HG02852 (cell line): ENCODE measurements at regions not wholly inside any gene's neighbourhood (a gene's known extent, or its start where the extent isn't known, plus 50 kb on each side); places are given as distances from the start of the nearest gene placed in this dataset.
"Not testable (repeated sequence)": the region's sequence is repeated elsewhere in the genome, so short reads cannot be mapped to it uniquely, and the experiment has no call there.

Experiments
- ATAC-seq: cut with Tn5 transposase; IDR thresholded peaks from one replicate; pipeline ENCODE4 v1.9.1; 2021; ENCODE audit warnings: mild to moderate bottlenecking, moderate library complexity; ENCODE audit not compliant: unreplicated experiment

DNA sequence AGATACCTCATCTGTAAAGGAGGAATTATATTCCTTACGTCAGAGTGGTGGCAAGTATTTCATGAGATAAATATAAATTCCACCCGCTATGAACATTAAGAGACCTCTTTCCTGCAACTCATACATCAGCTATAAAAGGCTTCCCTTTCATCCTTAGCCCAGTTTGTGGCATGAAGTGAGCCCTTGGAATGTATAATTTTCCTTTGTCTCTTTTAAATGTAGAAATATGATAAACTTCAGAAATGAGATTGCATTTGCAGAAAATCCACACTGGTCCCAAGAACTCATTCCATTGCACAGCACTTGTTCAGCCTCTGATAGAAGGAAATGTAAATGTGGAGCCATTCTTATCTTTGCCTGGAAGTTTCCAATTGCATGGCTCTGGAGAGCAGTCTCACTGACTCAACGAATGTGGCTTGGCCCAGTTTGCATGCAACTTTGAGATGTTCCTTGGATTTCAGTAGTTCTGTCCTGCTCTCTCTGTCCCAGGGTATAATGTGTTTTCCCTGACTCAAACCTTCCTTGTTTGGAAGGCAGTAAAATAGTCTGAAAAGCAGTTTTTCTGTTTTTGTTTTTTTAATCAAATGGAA is 746.4 kb downstream of the CDH11 start:
- no peak for ATAC-seq

DNA sequence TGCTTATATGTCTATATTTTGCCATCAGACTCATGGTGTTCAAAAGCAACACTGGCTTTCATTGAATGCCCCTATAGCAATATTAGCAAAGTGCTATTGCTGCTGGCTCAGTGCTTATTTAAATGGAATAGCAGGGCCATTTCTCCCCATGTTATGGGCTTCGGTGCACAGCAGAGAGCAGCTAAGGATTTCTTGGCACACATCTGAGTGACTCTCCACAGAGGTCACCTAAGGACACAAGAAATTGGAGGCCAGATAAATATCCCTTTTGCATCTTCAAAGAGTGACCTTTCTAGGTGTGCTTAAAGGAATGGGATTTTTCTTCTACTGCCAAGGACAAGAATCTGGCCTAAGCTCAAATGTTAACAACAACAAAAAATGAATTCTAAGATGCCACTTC is 751.8 kb downstream of the CDH11 start:
- ATAC-seq, result no peak

DNA sequence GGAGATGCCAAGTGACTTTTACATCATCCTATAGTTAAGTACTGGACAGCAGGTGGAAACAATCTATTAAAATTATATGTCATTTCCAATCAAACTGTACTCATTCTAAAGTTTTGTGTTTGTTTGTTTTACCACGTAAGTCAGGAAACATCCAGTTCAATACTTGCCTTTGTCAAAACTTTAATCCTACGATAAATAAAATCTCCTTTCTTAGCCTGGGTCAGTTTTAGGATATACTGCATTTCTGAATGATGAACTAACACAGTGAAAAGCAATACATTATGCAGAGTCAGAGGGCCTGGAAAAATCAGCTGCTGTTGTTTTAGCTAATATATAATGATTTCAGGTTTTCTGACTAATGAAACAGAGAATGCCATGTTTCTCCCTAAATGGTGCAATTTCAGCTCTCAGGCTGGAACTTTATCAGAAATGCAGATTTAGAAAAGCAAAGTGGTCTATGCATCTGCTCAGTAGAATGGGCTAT is 756.4 kb downstream of the CDH11 start:
- no peak for ATAC-seq

DNA sequence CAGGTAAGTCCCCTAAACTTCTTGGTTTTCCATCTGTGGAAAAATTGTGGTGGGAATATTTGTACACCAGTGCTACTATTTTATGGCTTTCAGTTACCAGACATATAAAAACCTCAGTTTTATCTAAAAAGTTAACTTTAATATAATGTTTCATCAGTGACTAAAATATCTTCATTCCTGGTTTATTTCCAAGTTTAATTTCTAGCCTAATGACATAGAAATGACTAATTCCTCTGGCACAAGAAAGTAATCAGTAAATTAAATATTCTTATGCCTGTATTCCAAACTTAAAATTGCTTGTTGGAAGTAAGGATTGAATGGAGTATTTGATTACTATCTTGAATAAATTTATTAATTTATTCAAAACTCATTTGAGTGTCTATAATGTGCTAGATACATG is 757.0 kb downstream of the CDH11 start:
- ATAC-seq, result no peak

DNA sequence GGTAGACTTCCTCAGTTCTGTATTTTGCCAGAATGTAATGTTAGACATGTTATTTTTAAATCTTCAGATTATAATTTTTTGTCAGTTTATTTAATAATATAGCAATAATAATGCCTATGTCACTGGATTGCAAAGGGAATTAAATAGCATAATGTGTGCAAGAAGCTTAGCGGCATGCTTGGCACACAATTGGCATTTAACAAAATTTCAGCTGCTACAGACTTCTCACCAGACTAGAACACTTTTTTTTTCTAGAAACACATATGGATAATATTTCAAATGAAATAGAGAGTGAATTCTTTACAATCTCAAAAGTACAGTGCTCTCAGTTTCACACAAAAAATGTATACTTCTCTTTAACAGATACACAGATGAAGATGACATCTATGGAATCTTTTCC is 757.4 kb downstream of the CDH11 start:
- ATAC-seq, result no peak

DNA sequence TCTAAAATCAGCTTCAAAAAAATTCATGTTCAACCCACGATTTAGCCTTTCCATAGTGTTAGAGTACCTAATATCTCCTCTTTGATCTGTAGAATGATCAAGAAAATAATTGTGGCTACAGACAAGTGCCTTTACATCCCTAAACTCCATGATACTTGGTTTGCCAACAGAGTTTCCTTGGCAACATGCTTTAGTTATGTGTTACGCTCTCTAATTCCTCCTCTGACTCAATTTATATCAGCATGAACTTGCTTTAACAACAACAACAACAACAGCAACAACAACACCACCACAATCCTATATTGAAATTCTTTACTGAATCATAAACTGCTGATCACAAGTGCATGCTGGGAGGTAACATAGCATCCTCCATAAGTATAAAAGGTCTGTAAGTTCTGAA is 757.8 kb downstream of the CDH11 start:
- ATAC-seq, result no peak

DNA sequence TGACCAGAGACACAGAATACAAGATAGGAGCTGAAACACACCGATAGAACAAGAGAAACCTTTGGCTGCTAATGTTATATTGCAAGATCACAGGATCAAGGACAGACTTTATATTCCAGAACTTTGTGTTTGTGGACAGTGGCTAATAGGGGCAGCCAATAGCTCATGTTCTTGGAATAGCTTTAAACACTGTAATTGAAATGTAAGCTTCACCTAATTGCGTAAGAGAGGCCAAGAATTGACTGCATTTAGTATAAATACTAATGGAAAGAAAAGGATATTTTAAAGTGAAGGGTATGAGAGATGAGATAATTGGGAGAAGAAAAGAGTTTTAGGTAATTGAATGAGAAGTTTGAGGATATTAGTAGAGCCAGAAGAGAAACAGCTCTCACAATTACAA is 758.8 kb downstream of the CDH11 start:
- ATAC-seq, result no peak

DNA sequence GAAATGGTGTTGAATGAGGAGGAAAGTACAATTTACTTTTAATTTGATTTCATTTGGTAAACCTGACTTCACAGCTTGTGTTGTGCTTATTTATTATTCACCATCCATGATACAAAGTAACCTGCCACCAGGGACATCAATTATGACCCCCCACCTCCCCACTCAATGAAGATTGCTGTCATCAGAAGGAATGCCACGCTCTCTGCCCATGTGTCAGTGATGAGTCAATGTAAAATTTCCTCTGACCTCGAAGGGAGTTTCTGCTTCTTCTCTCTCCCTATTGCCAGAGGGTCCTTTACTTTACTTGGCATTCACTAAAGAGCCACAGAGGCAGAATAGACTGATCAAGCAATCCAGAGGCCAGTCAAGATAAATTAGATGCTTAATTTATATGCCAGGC is 759.7 kb downstream of the CDH11 start:
- ATAC-seq, result no peak

DNA sequence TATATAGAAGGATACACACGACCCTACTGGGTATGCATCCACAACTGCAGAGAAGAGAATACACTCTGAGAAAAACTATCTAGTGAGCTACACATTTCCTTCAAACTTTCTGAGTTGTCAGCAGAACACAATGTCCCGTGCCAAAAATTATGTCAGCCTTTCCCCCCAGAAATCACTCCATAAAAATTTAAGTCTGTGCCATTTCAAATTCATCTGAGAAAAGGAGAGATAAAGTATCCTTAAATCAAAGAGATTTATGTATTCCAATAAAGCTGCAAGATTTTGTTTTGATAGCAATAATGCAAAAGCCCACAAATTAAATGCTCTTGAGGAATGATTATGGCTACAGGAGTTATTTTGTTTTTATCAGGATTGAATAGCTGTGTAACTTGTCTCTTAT is 760.1 kb downstream of the CDH11 start:
- no peak for ATAC-seq

DNA sequence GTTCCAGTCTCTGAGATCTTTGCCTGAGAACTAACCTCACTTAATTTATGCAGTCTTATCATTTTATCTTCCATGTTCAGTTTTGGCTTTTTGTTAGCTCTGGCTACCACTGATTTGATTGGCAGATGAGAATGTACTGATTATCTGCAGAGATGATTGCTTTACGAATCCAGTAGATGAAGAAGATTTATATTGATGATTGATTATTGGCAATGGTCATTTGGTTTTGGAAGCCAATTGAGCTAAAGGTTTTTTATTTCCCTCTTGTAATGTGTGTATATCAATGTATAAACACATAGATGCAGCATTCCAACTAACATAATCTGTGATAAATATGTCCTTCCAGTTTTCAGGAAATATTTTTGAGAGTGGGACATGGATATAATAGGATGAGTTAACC is 763.6 kb downstream of the CDH11 start:
- ATAC-seq, result no peak

DNA sequence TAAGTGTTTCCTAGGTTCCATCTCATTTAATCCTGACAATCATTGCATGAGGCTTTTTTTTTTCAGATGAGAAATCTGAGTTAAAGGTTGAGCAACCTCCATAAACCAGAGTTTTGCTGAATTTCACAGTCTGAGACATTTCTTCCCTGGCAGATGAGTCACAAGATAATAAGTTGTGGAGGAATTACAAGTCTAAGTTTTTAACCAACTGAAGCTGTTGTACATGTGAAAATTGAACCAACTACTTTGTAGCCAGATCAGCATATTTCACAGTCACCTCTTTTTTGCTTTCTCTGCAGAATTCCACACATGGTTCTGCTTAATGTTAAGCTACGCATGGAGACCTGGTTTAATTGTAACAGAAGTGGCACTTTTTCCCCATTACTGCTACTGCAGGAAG is 765.6 kb downstream of the CDH11 start:
- ATAC-seq, result no peak

DNA sequence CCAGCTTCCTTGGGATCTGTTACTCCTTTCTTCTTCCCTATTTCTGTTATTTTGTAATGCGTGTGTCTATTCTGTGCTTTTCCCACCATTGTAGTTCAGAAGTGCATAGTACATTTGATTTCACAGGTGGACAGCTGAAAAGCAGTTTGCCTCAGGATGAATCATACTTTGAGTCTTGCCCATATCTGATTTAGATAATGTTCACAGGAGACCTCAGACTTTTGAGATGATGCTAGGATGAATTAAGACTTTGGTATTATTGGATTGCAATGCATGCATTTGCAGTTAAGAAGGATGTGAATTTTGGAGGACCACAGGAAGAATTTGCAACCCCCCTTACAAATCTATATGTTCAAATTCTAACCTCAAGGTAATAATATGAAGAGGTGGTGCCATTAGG is 769.6 kb downstream of the CDH11 start:
- no peak for ATAC-seq

DNA sequence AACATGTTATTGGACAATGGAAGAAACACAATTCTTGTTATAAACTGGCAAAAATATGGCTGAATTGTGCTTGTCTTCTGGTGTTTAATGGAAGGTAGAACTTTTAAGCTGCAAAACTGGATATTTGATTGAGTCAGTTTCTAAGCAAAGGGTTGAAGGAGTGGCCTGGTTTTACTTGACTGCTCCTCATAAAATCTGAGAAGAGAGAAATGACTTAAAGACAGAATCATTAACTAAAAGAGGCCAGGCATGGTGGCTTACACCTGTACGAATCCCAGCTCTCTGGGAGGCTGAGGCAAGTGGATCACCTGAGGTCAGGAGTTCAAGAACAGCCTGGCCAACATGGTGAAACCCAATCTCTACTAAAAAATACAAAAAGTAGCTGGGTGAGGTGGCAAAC is 770.7 kb downstream of the CDH11 start:
- ATAC-seq, result no peak

DNA sequence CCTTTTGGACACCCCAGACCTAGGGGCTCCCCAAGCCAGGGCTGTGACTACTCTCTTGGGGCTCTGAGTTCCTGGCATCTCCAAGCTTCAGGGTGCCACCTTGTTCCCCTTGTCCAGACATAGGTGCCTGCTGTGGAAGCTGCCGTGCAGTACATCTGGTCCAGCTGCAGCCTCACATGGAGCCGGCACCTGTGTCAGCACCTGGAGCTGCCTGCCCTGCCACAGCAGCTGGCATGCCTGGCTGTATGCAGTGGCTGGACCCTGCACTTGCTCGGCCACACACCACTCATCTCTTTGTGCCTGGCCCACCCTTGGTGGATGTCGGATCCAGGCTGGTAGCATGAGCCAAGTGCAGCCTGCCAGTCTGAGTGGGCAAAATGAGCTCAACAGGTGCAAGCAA is 775.8 kb downstream of the CDH11 start:
- no peak for ATAC-seq

DNA sequence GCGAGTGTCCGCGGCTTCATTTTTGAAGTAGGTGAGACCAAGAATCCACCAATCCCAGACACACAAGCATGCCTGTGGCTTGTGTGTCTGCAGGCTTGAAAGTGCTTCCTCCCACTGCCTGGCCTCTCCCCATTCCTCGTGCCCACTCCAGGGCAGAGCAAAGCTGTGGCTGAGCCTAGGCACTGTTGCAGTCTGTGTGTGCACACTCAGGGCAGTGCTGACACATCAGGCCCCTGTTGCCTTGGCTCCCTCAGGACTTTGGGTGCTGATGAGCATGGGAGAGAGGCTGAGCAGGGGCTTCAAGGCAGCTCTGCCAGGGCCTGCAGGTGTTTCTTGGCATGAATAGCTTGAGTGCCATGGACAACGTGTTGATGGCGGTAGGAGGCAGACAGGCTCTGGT is 776.7 kb downstream of the CDH11 start:
- ATAC-seq, result no peak

DNA sequence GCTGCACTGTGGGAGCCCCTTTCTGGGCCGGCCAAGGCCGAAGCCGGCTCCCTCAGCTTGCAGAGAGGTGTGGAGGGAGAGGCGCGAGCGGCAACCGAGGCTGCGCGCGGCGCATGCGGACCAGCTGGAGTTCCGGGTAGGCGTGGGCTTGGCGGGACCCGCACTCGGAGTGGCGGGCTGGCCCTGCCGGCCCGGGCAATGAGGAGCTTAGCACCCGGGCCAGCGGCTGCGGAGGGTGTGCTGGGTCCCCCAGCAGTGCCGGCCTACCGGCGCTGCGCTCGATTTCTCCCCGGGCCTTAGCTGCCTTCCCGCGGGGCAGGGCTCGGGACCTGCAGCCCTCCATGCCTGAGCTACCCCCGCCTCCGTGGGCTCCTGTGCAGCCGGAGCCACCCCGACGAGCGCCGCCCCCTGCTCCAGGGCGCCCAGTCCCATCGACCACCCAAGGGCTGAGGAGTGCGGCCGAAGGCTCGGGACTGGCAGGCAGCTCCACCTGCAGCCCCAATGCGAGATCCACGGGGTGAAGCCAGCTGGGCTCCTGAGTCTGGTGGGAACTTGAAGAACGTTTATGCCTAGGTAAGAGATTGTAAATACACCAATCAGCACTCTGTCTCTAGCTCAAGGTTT is 777.9 kb downstream of the CDH11 start:
- not testable (repeated sequence) for ATAC-seq

DNA sequence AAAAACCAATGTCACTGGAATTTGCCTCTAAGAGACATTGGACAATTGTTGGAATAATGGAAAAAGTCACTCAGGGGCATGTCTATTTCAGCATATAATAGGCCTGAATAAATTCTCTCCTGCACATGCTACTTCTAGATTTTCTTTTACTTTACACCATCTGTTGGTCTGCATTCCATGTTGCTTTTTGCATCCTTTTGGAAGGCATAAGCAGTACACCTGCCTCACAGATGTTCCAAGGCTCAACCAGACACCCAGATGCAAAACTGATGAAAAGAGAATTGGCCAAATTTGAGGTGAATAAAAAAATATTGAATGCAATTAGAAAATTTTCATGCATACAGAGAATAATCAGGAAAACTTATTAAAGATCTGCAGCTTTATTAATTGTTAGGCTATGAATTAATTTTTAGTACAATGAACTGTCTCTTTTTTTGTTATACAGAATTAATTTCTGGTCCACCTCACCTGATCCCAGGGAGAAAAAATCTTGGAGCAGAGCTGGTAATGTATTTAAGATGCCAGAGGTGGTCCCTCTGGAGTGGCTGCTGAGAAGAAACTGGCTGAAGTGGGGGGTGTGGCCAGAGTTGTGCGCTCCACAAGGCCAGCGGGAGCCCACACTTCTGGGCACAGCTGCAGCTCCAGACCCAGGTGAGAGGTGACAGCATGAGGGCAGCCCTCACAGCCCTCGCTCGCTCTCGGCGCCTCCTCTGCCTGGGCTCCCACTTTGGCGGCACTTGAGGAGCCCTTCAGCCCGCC is 778.6 kb downstream of the CDH11 start:
- ATAC-seq, result no peak

DNA sequence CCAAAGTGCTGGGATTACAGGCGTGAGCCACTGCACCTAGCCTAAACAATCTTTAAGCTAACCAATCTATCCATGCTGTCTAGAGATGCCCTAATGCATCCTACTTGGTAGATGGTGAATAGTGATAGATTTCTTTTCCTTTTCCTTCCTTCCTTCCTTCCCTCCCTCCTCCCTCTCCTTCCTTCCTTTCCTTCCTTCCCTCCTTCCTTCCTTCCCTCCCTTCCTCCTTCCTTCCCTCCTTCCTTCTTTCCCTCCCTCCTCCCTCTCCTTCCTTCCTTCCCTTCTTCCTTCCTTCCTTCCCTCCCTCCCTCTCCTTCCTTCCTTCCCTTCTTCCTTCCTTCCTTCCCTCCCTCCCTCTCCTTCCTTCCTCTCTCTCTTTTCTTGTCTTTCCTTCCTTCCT is 780.5 kb downstream of the CDH11 start:
- not testable (repeated sequence) for ATAC-seq

DNA sequence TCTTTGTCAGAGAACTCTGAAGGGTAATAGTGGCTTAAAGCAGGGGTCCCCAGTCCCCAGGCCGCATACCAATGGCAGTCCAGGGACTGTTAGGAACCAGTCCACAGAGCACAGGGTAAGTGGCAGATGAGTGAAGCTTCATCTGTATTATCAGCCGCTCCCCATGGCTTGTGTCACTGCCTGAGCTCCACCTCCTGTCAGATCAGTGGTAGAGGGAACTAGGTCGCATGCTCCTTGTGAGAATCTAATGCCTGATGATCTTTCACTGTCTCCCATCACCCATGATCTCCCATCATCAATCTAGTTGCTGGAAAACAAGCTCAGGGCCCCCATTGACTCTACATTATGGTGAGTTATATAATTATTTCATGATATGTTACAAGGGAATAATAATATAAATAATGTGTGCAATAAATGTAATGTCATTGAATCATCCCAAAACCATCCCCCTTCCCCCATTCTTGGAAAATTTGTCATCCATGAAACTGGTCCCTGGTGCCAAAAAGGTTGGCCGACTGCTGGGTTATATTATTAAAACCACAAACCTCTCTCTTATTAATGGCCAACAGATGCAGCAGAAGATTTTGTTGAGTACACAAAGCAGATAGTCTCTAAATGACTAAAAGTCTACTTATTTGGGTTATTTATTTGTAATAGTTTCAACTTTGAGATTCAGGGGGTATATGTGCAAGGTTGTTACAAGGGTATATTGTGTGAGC is 782.7 kb downstream of the CDH11 start:
- no peak for ATAC-seq

DNA sequence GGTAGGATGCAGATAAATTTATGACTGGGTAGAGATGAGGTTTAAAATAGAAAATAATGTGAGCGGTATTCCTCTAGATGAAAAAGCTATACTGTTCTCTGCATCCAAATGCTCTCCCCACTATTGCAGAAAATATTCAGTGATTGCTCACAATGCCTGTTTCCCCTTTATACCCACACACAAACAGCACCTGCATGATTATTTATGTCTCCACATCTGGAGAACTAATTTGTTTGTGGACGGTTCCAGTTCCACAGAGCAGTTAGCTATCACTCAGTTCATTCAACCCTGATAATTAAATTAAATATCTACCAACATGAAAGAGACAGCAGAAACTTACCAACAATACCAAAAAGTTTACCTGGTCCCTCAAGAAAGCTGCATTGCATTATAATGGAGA is 800.0 kb downstream of the CDH11 start:
- no peak for ATAC-seq

DNA sequence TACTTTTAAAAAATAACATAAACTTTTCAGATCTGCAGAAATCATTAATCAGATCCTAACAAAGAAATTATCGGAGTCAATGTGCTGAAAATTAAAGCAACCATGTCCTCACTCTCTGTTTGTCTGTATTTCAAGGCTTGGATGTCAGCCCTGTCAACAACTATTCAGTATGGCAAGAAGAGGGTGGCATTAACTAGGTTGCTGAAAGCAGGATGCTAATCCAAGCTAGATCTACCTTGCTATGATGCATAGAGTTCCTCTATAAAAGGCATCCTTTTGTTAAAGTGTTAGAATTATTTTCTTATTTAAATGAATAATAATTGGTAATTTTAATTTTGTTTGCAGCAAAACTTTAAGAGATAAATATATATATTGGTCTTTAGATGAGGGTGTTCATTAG is 800.8 kb downstream of the CDH11 start:
- no peak for ATAC-seq

DNA sequence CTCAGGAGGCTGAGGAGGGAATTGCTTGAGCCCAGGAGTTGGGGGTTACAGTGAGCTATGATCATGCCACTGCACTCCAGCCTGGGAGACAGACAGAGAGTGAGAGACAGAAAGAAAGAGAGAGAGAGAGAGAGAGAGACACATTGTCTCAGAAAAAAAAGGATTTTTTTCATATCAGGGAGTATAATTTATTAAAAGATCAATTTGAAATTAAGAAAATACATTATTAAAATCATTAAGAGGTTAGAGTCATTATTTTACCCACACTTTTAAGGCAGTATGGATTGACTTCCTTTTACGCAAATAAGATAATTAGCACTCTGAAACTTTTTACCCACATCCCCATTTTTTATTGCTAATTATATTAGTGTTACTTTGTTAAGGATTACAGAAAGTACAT is 804.3 kb downstream of the CDH11 start:
- no peak for ATAC-seq
